GM19239 (cell line): ENCODE measurements at regions not wholly inside any gene's neighbourhood (a gene's known extent, or its start where the extent isn't known, plus 50 kb on each side); places are given as distances from the start of the nearest gene placed in this dataset.
"Not testable (repeated sequence)": the region's sequence is repeated elsewhere in the genome, so short reads cannot be mapped to it uniquely, and the experiment has no call there.

Experiments
- DNase-seq: peaks from one replicate; pipeline ENCODE4 v3.0.0; 2011; ENCODE audit warnings: low spot score; ENCODE audit not compliant: insufficient read length
- FAIRE-seq: peaks from 2 replicates; lab custom pipeline; 2011; peaks lifted over from hg19 to GRCh38; lab: Jason Lieb, UNC

DNA sequence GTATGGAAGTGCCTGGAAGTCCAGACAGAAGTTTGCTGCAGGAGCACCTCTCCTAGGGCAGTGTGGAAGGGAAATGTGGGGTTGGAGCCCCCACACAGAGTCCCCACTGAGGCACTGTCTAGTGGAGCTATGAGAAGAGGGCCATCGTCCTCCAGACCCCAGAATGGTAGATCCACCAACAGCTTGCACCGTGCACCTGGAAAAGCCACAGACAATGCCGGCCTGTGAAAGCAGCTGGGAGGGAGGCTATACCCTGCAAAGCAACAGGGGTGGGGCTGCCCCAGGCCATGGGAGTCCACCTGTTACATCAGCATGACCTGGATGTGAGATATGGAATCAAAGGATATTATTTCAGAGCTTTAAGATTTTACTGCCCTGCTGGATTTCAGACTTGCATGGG lies 551.4 kb downstream of the PPP4R3C start:
- not testable (repeated sequence) for FAIRE-seq, DNase-seq

DNA sequence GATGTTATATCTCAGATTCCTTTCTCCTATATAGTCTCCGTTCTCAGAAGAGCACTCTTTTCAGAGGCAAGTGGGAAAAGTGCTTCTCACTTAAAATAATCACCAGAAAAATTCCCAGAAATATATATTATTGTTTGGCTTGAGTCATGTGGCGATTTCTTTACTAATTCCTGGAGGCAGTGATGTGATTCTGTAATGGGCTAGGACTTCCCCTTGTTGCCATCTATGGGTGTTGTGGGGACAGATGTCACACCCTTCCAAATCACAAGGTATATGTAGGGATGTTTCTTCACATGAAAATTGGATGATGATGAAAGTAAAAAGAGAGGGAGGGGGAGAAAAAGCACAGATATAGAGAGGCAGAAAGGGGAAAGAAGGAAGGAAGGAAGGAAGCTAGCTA lies 553.4 kb downstream of the PPP4R3C start:
- DNase-seq (no peak), FAIRE-seq (no peak)

DNA sequence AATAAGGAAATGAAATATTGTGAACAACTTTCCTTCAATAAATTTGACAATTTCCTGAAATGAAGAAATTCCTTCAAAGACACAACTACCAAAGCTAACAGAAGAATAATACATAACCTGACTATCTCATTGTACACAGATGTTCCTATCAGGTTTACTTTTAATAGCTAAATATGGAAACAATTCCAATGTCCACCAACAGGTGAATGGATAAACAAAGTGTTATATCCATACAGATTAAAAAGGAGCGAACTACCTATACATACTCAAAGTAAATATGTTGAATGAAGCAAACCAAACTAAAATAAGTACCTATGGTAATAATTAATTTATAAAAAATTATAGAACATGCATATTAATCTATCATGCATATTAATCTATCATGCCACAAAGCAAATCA lies 554.9 kb downstream of the PPP4R3C start:
- DNase-seq (no peak), FAIRE-seq (no peak)

DNA sequence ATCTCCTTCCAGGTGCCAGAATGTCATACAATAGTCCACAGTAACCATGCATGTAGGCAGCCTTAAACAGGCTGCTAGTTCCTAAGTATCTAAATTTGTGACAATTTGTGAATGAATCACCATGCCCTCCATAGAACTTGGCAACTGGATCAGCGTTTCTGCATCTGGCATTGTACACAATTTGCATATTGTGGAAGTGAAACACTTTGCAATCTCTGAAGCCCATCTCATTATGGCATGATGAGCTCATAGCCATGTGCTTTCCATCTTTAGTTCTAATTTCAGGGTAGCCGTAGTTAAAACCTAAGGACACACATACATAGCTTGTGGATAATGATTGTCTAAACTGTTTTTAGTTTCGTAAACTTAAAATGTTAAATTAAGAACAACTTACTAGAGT lies 573.6 kb downstream of the PPP4R3C start:
- DNase-seq (no peak), FAIRE-seq (no peak)

DNA sequence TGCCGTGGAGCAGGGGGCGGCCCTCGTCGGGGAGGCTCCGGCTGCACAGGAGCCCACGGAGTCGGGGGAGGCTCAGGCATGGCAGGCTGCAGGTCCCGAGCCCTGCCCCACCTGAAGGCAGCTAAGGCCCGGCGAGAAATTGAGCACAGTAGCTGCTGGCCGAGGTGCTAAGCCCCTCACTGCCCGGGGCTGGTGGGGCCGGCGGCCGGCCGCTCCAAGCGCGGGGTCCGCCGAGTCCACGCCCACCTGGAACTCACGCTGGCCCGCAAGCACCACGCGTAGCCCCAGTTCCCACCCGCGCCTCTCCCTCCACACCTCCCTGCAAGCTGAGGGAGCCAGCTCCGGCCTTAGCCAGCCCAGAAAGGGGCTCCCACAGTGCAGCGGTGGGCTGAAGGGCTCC lies 589.4 kb downstream of the PPP4R3C start:
- no peak for DNase-seq
- no peak for FAIRE-seq

DNA sequence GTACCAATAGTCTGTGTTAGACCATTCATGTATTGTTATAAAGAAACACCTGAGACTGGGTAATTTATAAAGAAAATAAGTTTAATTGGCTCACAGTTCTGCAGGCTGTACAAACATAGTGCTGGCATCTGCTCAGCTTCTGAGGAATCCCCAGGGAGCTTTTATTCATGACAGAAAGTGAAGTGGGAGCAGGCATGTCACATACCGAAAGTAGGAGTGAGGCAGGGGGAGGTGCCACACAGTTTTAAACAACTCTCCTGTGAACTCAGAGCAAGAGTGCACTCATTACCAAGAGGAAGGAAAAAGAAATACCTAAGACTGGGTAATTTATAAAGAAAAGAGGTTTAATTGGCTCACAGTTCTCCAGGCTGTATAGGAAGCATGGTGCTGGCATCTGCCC lies 591.2 kb downstream of the PPP4R3C start:
- DNase-seq (no peak), FAIRE-seq (no peak)

DNA sequence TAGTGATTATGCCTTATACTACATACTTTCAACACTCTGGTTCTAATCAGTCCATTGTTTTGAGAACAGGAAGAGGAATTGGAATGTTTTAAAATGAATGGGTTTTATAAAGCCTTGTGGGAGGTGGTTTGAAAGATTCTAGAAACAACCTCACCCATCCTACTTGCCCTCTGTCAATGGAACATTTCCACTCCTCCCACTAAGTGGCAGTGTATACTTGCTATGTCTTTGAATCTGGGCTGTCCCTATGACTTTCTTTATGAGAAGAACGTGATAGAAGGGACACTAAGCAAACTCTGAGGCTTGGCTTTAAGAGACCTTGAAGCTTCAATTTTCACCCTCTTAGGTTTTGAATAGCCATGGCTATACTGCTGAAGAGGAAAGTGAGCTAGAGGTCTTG lies 611.2 kb downstream of the PPP4R3C start:
- DNase-seq (no peak), FAIRE-seq (no peak)

DNA sequence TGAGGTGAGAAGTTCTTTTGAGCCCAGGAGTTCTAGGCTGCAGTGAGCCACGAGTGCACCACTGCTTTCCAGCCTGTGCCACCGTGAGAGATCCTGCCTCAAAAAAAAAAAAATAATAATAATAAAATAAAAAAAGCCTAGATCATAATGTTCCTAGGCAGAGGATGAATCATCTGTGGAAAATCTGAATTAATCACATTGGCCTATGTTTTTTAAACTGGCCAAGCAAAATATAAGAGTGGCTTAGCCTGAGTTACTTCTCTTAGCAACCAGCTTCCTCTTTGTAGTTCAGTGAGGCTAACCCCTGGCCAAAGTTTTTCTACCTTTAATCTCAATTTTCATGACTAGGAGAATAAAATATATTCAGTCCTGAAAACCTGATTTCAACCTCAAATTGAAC lies 614.6 kb downstream of the PPP4R3C start:
- DNase-seq (no peak), FAIRE-seq (no peak)

DNA sequence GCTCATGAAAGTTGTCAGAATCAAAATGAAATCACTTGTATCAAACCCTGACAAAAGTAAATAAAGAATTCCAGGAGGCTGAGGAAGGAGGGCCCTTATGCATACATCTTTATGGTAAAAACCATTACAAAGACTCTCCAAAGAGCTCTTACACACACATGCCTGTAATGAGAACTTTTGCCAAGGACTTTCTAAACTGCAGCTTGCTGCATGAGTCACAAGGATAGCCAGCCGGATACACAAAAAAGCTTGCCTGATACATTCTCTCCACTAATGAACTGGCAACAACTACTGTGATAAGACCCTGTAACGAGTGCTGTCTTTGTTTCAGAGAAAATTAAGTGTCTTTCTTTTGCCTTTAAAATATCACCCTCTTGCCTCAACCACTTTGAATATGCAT lies 618.1 kb downstream of the PPP4R3C start:
- no peak for FAIRE-seq
- no peak for DNase-seq

DNA sequence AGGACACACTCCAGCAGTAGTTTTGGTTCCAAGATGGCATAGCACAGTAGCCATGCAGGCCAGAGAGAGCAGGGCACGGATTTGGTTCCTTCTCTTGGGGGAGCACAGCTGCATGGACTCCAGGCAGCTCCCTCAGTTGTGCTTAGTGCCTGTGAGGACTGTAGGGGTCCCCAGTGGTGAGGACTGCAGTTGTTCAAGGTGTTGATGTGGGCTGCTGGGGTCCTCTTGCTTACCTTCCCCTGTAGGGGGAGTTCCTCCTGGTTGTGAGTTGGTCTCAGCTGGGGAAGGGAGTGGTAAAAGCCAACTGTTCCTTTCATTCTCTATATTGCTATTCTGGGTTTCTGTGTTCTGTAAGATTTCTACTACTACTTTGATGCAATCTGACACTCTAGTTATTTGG lies 606.5 kb downstream of the MAGEB5 start:
- DNase-seq (no peak), FAIRE-seq (no peak)

DNA sequence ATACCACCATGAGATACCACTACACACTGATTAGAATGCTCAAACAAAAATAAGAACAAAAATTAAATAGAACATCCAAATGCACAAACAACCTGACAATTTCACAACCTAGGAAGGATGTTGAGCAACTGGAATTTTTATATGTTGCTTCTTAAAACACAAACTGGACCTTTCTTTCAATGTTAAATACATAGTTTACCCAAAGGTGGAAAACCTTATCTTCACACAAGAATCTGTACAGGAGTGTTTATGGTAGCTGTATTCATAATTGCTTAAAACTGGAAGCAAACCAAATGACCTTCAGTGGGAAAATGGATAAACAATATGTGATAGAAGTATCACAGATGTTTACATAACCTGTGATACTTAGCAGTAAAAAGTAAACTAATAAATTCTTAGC lies 573.8 kb downstream of the MAGEB5 start:
- DNase-seq (no peak), FAIRE-seq (no peak)

DNA sequence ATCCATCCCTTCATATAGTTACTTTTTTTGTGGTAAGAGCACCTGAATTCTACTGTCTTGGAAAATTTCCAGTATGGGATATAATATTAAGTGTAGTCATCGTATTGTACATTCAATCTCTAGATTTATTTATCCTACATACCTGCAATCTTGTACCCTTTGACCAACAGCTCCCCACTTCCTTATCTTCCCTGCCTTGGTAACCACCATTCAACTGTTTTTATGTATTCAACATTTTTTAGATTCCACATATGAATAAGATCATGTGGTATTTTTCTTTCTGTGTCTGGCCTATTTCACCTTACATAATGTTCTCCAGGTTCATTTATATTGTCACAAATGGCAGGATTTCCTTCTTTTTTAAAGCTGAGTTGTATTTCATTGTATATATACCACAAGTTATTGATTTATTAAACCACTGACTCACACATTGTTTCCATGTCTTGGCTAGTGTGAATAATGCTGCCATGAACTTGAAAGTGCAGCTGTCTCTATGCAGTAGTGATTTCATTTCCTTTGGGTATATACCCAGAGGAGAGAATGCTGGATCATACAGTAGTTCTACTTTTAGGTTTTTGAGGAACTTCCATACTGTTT lies 572.5 kb downstream of the MAGEB5 start:
- DNase-seq (no peak), FAIRE-seq (no peak)

DNA sequence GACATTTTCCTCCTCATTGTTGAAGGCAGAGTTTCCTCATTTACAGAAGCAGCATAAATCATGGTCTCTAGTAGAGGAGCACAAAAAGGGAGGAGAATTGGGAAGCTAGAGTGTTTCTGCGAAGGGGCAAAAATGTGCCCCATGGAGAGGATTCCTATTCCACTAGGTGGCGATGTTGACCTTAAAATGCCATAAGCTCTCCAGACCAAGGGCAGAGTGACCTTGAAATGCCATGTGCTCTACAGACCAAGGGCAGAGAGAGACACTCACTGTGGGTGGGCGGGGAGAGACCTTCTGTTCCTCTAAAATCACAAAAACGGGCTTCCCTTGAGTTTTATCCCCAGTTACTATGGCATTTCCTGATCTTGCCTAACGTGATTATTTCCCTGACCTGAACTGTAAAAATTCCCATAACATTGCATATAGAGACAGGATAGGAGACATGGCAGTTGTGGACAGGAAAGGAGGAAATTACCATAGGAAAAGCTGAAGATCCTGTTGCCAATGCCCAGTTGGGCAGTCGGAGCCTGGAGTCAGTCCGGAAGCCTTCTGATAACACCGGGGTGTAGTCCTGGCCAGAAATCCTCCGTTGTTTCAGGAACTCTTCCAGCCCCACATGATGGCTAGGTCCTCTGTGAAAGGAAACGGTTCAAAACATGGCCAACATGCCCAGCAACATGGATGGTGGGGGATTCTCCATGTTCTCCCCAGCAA lies 567.7 kb downstream of the MAGEB5 start:
- DNase-seq (no peak), FAIRE-seq (peak; percentile 60)

DNA sequence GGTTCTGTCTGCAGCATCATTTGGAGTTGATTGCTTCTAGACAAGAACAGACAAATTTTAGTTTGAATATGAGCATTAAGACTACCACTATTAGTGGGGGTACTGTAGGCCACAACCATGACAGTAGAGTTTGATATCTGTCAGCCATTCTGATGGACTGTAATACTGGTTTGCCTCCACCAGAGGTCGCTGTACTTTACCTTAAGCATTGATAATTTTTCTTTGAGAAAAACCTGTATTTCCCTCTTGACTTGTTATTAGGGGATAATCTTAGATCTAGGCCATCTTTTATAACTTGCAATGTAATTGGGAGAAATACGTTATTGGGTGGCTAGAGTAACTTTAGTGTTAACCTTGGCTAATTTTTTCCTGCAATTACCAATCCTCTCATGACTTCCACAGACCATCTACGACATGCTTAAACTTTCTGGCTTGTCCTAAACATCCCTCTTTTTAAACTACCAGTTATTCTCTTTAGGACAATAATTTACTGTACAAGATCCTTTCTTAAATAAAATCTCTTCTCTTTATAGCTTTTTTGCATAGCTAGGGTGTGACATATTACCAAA lies 562.4 kb downstream of the MAGEB5 start:
- FAIRE-seq: no peak

DNA sequence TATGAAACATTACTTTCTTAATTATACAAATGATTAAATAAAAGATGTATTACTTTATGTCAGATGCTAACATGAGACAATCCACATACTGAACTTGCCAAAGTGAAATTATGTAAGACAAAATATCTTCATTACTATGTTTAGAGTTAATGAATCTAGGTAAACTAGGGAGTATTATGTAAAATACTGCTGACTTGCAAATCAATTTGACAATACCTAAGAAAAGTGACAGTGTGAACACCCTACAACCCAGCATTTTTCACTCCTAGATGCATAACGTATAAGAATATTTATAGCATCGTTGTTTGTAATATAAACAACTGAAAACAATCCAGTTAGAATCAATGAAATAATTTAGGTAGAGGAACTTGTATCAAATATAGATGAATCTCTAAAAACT lies 546.3 kb downstream of the MAGEB5 start:
- no peak for DNase-seq
- no peak for FAIRE-seq

More for the DNA sequence above, 562.4 kb downstream of the MAGEB5 start:
- DNase-seq: no peak

DNA sequence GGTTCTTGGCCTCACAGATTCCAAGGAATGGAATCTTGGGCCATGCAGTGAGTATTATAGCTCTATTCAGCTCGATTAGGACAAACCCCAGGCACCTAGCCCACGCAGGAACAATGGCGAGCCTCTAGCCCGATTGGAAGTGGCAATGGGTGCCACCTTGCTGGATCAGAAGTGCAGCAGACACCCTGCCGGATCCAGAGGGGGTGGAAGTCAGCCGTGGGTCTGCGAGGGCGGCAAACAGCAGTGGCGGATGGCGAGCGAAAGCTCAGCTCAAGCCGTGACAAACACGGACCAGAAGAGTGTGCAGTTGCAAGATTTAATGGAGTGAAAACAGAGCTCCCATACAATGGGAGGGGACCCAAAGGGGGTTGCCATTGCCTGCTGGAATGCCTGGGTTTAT lies 539.8 kb downstream of the MAGEB5 start:
- not testable (repeated sequence) for FAIRE-seq, DNase-seq

DNA sequence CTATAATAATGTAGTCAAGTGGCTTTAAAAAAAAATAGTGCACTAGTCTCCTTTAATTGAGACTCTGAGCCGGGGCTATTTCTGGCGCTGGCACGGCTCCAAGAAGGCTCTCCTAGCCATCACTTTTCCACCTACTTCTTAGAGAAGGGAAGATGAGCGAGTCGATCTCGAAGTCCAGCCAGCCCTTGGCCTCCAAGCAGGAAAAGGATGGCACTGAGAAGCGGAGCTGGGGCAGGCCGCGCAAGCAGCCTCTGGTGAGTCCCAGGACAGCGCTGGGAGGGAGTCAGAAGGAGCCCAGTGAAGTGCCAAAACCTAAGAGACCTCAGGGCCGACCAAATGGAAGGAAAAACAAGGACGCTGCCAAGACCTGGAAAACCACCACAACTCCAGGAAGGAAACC lies 531.9 kb downstream of the MAGEB5 start:
- FAIRE-seq: no peak
- DNase-seq: no peak

DNA sequence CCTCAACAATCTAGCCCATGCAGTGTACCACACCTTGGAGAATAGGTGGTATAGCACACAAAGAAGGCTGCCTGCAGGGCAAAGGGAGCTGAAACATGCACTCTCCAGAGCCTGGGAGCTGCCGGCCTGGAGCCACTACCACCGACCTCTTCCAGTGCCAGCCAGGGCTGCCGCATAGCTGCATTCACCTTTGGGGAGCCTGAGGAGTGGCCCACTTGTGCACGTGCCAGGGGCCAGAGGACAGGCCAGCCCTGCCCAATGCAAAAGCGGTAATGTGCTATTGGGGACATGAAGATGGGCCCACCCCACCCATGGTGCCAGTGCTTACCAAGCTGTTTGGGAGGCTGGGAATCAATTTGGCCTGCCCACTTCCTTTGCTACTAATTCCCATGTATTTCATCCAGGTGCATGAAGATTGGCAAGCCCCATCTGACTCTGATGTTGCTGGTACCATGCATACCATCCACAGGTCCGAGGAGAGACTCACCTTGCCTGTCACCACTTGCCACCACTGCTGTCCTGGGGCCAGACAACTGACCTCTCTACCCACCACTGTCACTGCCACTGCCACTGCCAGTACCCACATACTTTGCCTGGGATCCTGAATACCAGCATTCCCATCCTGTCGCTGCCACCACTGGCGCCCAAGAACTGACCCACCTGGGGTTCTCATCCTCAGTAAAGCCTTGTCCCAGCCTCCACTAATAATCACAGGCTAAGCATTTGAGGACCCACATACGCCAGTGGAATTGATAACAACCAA lies 506.9 kb downstream of the MAGEB5 start:
- no peak for DNase-seq
- FAIRE-seq: no peak

DNA sequence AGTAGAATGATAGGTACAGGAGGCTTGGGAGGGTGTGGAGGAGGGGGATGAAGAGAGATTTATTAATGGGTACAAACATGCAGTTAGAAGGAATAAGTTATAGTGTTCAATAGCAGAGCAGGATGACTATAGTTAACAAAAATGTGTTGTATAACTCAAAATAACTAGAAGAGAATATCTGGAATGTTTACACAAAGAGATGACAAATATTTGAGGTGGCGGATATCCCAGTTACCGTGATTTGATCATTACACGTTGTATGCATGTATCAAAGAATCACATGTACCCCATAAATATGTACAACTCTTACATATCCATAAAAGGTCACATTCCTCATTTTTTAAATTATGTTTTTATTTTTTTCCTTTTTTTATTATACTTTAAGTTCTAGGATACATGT lies 456.6 kb downstream of the MAGEB5 start:
- FAIRE-seq: no peak
- no peak for DNase-seq

DNA sequence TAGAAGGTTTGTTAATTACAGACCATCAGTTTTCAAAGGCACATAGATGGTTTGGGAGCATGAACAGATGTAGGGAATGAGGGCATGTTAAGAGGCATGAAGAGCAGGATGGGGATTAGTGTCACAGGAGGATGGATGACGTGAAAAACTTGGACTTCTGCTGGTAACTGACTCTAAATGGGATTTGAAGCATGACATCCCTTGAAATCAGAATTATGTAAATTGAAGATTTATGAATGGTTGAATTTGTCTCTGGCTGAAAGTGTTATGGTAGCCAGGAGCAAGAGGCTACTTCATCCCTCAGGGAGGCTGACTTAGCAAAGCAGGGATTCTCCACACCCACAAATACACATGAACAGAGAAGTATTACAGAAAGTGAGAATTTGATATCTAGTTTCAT lies 454.6 kb downstream of the MAGEB5 start:
- DNase-seq: no peak
- no peak for FAIRE-seq

DNA sequence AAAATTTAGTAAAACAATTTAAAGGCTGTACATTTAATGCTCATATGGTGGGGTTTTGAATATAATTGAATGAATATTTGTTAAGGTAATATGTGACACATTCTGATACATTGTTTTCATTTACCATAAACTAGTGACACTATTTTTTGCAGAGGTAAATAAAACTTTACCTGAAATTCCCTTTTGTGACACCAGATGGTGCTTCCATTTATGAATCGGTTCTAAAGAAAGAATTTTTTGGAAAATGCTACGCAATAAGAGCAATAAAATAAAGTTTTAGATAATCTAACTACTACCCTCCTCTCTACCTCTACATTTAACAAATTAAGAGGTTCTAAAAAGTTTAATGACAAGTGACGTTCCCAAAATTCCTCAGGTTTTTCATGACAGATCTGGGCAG lies 448.9 kb downstream of the MAGEB5 start:
- no peak for FAIRE-seq
- no peak for DNase-seq
